ENCODE measurements at regions not wholly inside any gene's neighbourhood (a gene's known extent, or its start where the extent isn't known, plus 50 kb on each side); places are given as distances from the start of the nearest gene placed in this dataset.
"Not testable (repeated sequence)": the region's sequence is repeated elsewhere in the genome, so short reads cannot be mapped to it uniquely, and the experiment has no call there.

DNA sequence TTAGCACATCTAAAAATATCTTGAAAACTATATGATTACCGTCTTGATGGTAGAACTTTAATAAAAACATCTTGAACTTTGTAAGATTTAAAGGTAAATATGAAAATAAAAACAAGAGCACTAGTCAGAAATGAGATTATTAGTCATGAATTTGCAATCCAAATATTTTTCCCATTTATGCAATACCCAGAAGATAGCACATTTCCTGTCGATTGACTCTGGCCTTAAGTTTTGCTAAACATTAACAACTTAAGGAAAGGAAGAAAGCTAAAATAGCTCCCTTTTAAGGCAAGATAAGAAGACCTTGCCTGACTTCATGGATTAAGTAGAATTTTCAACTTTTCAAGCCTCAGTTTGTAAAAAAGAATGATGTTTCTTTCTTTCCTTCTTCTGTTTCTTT, 1374.7 kb upstream of the RAG2 start:
- no peak for DNase-seq

DNA sequence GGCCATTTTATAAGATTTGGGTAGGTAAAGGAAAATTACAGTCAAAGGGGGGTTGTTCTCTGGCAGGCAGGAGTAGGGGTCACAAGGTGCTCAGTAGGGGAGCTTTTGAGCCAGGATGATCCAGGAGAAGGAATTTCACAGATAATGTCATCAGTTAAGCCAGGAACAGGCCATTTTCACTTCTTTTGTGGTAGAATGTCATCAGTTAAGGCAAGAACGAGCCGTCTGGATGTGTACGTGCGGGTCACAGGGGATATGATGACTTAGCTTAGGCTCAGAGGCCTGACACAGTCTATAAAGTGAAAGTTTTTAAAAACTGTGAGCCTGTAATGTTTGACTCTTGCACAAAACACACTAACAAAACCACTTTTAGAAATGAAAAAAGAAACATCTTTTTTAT, 1371.3 kb upstream of the RAG2 start:
- not testable (repeated sequence) for DNase-seq

DNA sequence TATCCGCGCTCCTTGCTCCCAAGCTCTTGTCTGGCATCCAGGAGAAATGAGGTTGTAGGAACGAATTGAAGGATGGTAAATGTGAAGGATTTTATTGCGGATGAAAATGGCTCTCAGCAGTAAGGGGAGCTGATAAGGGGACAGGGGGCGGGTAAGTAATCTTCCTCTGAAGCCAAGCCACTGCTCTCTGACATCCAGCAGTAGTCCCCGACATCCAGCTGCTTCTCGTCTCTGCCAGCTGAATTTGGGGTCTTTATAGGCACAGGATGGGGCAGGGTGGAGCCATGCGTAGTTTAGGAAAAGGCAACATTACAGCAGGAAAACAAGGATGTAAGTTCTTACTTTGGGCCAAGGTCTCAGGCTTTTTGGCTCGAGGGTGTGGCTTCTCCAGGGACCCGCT, 1370.1 kb upstream of the RAG2 start:
- DNase-seq = no peak

DNA sequence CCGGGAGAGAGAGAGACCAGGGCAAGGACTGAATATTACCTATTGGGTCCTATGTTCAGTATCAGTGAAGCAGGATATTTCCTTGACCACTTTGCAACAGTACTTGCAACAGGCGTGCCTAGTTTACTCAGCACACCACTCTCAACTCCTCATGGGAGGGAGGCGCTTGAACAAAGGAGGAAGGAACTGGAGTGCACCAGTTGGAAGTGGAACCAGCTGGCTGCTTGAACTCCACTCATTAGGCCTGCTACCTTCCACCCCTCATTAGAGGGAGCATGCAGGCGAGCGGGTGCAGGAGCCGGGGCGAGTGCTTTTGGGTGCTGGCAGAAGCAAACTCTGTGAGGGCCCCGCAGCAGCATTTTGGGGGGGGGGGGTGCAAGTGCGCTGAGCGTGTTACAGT, 1369.6 kb upstream of the RAG2 start:
- DNase-seq = no peak

DNA sequence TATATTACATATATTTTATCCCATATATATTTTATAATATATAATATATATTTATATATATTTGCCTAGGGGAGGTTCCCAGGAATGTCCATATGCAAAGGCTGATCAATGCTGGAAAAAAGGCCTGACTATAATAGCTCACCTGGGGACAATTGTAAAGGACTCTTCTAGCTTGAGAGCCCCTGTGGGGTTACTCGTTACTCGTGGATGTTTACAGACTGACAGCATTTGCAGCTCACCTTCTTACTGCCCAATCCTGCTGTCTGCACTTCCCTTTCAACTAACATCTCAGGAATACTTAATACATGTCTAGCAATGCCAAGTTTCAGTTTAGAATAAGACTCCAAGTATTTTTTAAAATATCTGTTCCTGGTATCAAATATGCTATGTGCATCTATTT, 1365.4 kb upstream of the RAG2 start:
- no peak for DNase-seq

DNA sequence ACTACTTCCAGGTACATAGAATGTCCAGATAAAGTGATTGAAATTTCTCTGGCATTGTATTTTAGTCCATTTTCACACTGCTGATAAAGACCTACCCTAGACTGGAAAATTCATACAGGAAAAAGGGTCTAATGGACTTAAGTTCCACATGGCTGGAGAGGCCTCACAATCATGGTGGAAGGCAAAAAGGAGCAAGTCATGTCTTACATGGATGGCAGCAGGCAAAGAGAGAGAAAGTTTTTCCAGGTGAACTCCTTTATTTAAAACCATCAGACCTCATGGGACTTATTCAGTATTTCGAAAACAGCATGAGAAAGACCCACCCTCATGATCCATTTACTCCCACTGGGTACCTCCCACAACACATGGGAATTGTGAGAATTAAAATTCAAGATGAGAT, 1359.7 kb upstream of the RAG2 start:
- no peak for DNase-seq

DNA sequence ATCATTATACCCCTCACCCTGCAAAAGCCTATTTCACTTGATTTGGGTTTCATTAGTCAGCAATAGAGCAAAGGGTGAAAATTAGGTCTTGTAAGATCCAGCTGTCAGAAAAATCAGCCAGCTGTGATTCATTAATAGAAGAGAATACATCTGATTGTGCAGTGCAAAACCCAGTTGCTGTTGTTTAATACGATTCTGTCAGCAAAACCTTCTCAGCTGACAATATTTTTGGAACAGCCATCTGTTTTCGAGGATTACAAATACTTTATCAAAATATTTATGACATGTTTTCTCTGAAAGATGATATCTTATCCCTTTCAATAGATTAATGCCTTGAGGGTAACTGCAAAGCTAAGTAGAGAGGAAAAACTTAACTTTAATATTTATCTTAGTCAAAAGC, 1354.0 kb upstream of the RAG2 start:
- DNase-seq = no peak

DNA sequence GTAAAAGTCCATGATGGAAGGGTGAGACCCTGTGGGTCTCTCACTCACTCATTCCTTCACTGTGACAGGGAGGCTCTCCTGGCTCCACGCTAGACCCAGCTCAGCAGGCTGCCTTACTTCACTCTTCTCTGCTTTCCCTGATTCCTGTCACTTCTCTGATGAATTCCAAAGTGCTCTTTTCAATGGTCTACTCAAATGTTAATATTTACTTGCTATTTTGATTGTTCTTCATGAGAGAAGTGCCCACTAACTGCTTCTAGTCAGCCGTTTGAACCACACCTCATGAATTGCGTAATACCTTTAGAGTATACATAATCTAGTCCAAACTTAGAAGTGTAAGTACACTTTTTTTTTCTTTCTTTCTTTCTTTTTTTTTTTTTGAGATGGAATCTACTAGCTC, 1350.2 kb upstream of the RAG2 start:
- DNase-seq = no peak

DNA sequence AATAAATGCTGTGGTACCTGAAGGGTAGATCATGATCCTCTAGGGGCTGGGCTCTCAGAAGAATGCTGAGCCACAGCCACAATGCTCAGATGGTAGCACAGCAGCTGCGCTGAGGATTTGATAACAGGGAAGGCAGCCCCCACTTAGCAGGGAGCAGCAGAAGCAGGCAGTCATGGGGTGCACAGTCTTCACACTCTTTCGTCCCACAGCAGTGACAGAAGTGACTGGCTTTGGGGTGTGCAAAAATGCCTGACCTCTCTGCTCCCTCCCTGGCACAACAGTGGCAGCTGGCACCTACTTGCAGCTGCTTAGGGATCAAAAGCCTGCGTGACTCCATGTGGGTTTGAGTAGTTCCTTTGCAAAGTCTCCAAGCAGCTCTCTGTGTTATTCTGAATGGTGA, 1349.8 kb upstream of the RAG2 start:
- no peak for DNase-seq

DNA sequence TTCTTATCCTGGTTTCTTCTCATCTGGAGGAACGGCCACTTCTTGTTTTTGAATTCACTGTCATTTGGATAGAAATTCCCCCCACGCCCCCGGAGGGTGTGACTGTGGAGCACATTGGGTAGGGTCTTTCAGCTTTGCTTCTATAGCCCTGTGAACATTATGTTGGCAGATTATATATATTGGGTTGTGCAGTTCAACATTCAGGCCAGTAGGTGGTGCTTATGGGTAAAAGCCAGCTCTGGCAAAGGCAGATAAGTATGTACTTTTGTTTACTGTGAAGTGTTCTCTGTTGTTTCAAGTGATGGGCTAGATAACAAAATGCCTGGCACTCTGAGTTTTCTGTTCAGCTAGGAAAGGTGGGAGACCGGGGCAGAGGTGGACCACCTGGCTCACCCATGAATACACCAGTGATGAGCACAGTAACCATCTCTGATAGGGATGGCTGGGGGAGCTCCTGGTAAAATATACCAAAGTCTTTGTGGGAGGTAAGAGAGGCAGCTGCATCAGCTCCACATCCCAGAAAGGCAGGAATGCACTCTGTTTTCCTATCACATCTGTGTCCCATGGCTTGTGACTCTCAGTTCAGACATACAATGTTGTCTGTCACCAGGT, 1348.2 kb upstream of the RAG2 start:
- DNase-seq = no peak

DNA sequence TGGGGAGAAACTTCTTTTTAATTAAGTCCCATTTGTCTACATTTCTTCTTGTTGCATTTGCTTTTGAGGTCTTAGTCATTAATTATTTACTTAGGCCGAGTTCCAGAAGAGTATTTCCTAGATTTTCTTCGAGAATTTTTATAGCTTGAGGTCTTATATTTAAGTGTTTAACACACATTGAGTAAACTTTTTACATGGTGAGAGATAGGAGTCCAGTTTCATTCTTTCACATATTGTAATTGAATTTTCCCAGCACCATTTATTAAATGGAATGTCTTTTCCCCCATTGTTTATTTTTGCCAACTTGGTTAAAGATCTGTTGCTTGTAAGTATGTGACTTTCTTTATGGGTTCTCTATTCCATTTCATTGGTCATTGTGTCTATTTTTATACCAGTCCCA, 1344.0 kb upstream of the RAG2 start:
- DNase-seq = no peak

DNA sequence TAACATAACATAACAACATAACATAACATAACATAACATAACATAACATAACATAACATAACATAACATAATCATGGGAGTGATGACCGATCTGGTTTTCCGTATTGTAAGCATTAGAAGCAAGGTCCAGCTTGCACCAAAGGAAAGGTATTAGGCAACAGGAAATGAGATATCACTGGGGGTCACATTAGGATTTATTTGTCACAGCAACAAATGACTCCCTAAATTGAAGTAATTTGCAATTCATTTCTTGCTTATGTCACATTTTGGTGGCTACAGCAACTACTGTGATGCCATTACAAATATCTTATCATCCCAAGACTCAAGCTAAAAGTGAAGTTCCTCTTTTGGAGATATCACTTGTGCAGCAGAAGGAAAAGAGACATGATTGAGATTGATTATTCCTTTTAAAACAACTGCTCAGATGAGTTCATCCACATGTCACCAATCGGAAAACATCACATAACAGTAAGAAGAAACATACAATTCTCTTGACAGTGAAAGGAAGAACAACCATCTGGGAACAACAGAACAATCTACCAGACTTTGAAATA, 1331.1 kb upstream of the RAG2 start:
- no peak for DNase-seq

DNA sequence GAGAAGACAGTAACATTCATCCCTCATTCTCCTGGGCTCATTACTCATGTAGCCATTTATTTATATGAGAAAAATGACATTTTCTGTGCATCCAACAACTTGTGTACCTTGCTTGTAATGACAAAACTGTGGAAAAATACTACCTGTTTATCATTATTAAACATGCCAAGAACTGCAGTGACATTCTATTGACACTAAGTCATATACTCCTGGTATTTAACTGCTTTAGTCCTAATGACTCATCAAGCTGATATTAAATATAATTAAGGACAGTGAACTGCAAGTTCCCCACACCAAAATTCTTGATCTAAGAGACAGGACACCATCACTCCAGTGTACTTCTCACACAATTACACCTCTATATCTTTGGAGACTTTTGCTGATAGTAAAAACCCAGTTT, 1328.7 kb upstream of the RAG2 start:
- DNase-seq = no peak

DNA sequence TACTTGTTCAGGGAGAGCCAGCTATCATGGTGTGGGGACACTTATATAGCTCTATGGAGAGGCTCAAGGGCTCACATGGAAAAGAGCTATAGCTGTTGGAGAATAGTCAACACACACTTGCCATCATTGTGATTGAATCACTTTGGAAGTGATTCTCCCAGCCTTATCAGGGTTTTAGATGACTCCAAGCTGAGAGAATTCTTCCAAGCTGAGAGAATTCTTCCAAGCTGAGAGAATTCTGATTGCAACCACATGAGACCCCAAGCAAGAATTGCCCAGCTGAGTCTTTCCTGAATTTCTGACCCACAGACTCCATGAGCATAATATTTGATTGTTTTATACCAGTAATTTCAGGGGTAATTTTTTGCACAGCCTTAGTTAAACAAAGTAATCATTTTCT, 1318.3 kb upstream of the RAG2 start:
- no peak for DNase-seq

DNA sequence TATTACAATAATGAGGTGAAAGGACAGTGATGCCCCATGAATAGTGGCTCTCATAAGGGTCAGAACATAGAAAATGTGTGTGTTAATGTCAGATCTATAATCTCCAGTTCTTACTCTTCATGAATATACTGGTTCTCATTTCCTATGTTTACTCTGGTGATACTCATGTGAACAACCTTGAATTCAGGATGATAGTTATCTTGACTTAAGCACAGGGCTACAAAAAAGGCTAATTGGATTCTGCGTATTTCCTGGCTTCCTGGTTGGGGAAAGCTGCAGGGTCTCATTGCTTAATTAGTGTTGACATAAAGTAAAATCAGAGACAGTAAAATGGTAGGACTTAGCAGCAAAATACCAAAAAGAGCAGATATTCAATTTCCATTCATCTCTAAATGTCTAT, 1316.8 kb upstream of the RAG2 start:
- no peak for DNase-seq

DNA sequence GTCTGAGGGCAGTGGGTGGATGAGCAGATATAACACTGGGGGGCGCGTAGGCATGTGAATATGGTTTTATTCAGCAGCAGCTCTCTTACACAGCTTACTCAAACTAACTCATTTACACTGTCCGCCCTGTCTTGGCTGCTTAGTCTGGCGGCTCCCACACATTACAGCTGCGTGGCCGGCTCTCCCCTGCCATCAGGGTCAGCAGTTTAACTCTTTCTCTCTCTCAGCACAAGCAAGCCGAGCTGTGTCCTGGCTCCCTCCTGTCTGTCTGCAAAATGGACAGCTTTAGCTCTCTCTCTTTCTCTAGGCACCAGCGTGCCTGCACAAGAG, 1310.1 kb upstream of the RAG2 start:
- DNase-seq = no peak

DNA sequence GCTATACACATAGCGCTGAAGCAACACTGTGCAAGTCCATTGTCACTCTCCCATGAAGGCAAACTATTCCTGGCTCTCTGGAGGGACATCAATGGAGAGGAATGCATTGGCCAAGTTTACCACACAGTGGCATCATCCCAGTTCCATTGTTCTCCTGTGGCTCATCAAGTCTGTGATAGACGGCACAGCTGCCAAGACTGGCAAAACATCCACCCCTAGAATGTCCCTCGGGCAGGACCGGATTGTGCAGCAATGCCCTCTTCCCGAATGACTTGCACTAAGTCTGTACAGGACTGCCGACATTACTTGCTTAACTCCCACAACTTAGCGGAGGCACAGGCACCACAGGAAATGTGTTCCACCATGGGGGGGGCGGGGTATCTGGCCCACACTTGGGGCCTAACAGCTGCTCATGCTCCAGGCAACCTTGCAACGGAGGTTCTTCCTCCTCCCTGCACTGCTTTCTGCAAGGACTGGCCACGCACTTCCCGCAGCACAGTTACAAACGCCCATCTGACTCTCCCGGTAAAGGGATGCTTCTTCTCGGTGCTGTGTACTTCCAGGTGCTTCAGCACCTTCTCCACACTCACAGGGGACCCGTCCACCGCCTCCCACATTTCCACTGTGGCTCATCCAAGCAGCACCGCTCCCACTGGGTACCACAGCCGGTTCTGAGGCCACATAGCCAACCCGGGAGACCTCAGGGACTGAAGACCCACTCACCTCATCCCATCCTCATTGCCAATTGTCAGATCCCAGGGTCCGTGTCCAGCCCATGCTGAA, 1309.6 kb upstream of the RAG2 start:
- no peak for DNase-seq

DNA sequence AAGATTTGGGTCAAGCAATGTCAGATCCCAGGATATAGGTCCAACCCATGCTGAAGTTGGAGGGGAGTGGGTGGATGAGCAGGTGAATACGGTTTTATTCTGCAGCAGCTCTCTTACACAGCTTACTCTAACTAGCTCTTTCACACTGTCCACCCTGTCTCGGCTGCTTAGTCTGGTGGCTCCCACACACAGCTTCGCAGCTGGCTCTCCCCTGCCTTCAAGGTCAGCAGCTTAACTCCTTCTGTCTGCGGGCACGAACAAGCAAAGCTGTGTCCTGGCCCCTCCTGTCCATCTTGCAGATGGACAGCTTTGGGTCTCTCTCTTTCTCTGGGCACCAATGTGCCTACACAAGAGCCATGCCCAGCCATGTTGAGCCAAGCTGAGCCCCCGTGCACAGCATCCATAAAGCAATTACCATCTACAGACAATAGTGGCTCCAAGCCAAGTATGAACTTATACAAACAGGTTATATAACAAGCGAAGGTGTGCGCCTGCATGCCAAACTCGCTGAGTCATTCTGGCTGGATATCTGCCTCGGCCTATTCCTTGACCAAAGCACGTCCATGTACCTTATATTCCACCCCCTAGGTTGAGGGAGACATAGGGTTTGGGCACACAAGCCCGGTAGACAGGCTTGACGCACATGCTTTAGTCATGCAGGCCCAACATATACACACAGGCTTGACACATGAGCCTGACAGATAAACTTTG, 1307.8 kb upstream of the RAG2 start:
- no peak for DNase-seq

DNA sequence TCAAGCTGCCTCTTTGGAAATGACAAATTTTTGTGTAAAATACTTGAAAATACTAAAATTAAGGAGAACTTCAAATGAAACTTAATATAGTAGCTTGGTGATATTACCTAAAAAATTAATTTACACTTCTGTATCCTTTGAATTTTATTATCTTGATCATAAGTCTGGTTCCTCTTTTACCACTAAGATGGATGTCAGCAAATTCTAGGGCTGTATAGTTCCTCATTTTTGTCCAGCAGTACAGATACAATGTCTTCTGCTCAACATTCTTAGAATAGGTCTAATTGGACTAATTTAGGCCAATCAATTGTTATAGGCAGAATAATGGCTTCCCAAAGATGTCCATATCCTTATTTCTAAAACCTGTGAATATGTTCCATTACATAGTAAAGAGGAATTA, 1298.0 kb upstream of the RAG2 start:
- no peak for DNase-seq

DNA sequence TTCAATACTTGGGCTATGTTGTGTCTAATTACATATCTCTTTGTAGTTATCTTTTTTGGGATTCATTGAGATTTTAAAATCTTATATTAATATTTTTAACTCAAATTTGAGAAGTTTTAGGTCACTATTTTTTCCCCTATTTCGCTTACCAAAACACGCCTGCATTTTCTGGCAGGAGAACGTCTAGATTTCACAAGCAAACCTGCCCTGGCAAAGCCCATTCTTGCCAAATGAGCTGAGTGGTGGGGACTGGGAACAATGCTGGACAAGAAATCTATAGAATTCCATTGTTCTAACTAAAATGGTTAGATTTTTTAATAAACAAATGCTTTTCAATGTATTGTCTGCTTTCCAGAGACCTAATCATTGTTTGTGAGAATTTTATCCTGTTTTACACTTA, 1283.7 kb upstream of the RAG2 start:
- DNase-seq = no peak

DNA sequence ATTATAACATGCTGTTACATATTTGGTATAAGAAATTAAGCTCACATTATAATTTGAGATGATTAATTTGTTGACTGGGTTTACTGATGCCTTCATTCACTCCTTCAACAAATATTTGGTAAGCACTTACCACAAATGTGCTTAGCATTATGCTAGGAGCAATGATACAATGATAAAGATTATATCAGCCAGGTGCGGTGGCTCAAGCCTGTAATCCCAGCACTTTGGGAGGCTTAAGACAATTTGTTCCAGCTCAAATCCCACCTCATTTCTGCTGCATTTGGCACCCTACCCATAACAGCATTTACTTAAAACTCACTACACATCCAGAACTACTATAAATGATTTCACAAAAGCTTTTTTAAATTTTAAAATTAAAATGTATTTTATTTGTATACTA, 1263.6 kb upstream of the RAG2 start:
- no peak for DNase-seq

DNA sequence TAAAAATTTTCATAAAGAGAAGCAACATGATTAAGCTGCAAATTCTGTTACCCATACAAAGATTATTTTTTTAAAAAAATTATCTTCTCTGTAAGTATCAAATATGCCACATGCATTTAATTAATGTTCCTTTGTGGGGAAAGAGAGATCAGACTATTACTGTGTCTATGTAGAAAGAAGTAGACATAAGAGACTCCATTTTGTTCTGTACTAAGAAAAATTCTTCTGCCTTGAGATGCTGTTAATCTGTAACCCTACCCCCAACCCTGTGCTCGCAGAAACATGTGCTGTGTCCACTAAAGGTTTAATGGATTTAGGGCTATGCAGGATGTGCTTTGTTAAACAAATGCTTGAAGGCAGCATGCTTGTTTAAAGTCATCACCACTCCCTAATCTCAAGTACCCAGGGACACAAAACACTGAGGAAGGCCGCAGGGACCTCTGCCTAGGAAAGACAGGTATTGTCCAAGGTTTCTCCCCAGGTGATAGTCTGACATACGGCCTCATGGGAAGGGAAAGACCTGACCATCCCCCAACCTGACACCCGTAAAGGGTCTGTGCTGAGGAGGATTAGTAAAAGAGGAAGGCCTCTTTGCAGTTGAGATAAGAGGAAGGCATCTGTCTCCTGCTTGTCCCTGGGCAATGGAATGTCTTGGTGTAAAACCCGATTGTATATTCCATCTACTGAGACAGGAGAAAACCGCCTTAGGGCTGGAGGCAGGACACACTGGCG, 1260.9 kb upstream of the RAG2 start:
- not testable (repeated sequence) for DNase-seq

DNA sequence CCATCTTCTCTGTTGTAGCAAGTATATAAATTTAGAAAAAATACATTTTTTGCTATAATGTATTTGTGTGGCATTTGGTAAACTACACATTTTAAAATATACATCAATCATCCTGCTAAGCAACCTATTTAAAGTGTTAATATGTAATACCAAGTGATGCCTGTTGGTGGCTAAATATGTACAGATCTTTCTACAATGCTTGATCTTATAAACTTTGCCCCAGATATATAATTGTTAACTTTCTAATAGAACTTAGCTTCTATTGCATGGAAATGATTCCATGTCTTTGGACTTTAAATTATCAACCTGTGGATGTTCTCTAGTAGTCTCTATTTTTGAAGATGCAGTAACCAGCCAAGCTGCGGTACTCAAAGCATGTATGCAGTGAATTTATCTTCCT, 1260.4 kb upstream of the RAG2 start:
- DNase-seq = no peak

DNA sequence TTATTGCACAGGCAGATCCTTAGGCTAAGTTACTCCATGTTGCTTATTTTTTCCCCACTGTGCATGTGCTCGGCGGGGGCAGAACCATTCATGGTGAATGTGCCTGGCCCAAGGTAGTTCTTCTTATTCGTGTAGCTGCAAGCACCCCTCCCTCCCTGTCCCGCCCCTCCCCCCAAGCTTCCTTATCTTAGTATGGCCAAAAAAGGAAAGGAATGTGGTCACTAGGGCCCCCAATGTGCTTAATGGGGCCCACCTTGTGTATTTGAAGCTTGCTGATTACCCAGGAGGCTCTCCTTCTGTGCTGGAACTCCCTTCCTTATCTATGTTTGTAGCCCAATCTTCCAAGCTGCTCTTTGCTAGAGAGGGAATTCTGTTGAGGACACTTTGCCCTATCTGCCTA, 1259.7 kb upstream of the RAG2 start:
- no peak for DNase-seq
